HepG2 (cell line): ENCODE measurements at regions not wholly inside any gene's neighbourhood (a gene's known extent, or its start where the extent isn't known, plus 50 kb on each side); places are given as distances from the start of the nearest gene placed in this dataset.

Experiments used
- small RNA-seq, 3 experiments: library from RNA; depleted of rRNA; stranded (forward); fragments of <200 nt; gene quantifications; one replicate each; pipeline ENCODE3, GENCODE V24; 2012; ENCODE audit warnings: low read depth in 2 of 3, low replicate concordance in 1 of 3; ENCODE audit not compliant: insufficient read length in 3 of 3, insufficient read depth in 2 of 3

Small RNA genes lying in the stretch of these regions (small RNA-seq; reads per million reads assigned to genes)
- gene AL158209.2 = 0 reads per million in 3 experiments
- 0 reads per million in 3 experiments for gene RF00017
- 0 reads per million in 3 experiments for gene RNU6-15P
